AG09319 (cell line): ENCODE measurements at regions not wholly inside any gene's neighbourhood (a gene's known extent, or its start where the extent isn't known, plus 50 kb on each side); places are given as distances from the start of the nearest gene placed in this dataset.

Experiments
- DNase-seq: peaks from one replicate; pipeline ENCODE4 v3.0.0-alpha.2; 2010; ENCODE audit warnings: low read depth; ENCODE audit errors: extremely low read depth
- TF ChIP-seq, protein P1 (sequence below): IDR thresholded peaks from 2 replicates; pipeline ENCODE4 v1.5.1; 2011; ENCODE audit warnings: low read depth, mild to moderate bottlenecking, inconsistent platforms, low read length, moderate library complexity

DNA sequence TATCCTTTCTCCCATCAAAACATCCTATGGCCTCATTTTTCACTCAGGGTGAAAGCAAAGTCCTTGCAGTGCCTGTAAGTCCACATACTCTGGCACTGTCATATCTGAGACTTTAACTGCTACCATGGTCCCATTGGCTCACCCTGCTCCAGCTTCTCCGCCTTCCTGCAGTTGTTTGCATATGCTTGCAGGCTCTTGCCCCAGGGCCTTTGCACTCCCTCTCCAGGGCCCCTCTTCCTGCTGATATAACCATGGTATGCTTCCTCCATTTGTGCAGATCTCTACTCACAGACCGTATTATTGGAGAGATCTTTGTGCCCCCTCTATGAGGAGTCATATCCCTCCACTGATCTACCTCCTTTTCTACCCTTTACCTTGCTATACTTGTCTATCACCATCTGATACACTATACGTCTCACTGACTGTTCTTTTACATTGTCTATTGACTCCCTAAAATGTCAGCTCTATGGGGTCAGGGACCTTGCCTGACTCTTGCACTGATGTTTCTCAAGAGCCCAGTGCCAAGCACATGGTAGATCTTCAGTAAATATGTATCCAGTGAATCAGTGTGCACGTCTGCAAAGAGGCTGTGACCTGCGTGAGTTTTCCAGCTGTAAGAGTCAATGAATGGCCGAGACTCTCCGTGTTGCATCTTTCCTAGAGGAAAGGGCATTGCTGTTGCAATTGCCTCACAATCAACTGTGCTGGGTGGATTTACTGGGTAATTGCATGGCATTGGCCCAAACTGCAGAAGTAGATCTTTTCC lies 81.7 kb upstream of the CPEB4 start:
- TF ChIP-seq, protein P1, sequence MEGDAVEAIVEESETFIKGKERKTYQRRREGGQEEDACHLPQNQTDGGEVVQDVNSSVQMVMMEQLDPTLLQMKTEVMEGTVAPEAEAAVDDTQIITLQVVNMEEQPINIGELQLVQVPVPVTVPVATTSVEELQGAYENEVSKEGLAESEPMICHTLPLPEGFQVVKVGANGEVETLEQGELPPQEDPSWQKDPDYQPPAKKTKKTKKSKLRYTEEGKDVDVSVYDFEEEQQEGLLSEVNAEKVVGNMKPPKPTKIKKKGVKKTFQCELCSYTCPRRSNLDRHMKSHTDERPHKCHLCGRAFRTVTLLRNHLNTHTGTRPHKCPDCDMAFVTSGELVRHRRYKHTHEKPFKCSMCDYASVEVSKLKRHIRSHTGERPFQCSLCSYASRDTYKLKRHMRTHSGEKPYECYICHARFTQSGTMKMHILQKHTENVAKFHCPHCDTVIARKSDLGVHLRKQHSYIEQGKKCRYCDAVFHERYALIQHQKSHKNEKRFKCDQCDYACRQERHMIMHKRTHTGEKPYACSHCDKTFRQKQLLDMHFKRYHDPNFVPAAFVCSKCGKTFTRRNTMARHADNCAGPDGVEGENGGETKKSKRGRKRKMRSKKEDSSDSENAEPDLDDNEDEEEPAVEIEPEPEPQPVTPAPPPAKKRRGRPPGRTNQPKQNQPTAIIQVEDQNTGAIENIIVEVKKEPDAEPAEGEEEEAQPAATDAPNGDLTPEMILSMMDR: no peak
- DNase-seq: no peak

DNA sequence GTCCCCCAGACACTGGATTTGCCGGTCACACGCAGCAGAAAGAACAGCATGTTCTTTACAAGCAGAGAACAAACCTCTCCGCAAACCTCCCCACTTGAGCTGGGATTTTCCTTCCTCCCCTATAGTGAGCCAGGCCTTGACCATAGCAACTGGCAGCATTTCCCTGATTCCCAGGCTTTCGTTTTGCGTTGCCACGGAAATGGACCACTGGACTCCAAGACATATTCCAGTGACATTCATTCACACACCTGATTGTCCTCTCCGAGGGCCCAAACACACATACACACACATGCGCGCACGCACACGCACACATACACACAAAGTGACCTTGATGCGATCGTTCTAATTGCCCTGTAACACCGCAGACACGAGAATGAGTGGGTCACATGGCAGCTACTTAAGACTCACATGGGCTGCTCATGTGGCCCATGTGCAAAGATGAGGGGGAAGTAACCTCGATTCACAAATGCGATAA lies 80.9 kb upstream of the CPEB4 start:
- TF ChIP-seq, protein P1: no peak
- no peak for DNase-seq

DNA sequence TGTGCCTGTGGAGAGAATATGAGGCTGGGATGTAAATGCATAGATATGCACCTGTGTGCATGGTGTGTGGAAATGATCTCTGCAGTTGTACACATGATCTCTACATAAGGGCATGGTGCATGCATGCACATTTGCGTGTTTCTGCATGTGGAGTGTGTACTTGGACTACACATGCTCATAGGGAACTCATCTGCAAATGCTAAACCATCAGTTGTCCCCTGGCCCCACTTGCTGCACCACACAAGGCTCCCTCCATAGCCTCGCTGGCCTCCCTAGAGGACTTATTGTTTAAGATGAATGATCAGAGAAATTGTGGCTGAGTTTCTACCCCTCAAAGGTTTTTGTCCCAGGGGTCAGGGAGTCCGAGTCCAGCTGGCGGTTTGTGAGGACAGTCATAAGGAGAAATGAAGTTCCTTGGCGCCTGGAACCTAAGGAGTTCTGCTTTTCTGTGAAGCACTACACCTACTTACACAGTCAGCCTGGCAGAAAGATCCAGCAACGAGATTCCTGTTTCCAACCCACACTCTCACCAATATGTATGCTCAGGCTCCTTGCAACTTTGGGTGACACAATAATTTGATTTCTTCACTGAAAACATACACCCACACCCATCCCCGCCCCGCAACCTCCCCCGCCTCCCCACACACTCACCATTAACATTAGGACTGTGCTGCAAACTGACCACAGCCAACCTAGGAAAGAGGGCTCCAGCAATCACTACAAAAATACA lies 79.9 kb upstream of the CPEB4 start:
- TF ChIP-seq, protein P1: no peak
- DNase-seq: no peak

DNA sequence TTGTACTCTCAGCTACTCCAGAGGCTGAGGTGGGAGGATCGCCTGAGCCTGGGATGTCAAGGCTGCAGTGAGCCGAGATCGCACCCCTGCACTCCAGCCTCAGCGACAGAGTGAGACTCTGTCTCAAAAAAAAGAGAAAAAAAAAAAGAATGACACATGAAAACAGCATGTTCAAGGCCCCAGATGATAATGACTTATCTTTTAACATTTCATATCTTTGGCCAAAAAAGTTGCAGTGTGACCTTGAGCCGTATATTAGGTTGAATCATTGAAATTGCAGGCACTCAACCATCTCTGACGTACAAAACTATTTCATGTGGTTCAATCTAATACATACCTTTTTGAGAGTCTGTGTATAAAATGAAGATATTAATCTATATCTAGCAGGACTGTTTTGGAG lies 79.1 kb upstream of the CPEB4 start:
- no peak for DNase-seq
- TF ChIP-seq, protein P1: no peak

DNA sequence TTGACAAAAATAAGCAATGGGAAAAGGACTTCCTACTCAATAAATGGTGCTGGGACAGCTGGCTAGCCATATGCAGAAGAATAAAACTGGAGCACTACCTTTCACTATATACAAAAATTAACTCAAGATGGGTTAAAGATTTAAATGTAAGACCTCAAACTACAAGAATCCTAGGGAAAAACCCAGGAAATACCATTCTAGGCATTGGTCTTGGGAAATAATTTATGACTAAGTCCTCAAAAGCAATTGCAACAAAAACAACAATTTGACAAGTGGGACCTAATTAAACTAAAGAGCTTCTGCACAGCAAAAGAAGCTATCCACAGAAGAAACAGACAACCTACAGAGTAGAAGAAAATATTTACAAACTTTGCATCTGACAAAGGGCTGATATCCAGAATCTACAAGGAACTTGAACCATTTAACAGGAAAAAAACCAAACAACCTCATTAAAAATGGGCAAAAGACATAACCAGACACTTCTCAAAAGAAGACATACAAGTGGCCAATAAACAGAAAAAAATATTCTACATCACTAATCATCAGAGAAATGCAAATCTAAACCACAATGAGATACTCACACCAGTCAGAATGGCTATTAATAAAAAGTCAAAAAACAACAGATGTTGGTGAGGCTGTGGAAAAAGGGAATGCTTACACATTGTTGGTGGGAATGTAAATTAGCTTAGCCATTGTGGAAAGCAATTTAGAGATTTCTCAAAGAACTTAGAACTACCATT lies 75.2 kb upstream of the CPEB4 start:
- TF ChIP-seq, protein P1: no peak
- DNase-seq: no peak

DNA sequence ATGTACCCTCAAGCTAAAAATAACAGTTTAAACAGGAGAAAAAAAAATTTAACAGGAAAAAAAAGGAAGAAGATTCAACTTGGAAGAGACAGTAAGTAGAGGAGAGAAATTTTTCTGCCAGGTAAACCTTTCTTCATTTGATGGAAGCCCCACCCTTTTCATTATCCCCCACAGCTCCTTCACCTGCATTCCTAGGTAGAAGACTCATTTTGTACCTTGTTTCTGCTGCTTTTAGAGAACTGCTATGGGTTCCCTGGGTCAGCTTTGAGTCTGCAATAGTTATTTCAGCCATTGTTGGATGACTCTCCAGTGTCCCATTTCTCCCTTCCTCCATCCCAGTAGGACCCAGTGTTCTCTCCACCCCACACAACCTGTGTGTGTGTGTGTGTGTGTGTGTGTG lies 74.1 kb upstream of the CPEB4 start:
- TF ChIP-seq, protein P1: no peak
- DNase-seq: no peak

DNA sequence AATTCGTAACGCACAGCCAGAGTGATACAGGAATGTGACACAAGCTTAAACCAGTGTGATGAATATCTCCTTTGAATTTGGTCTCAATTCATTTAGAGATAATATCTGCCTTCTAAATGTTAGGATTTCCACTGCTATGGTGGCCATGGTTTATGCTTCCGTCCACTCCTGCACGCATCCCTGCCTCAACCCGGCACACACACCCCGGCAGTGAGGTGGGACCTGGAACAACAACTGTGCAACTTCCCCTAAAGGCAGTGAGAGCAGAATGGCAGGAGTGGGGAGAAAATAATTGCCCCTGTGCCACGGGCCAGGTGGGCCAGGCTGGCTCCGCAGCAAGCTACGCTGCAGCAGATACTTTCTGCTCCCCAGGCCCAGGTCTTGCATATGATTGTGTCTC lies 72.6 kb upstream of the CPEB4 start:
- TF ChIP-seq, protein P1: no peak
- DNase-seq: no peak
